IPS-NIHi7 (cell line): ENCODE measurements at regions not wholly inside any gene's neighbourhood (a gene's known extent, or its start where the extent isn't known, plus 50 kb on each side); places are given as distances from the start of the nearest gene placed in this dataset.

Experiments used
- DNase-seq: peaks from one replicate; pipeline ENCODE4 v3.0.0; 2012; ENCODE audit warnings: mixed read lengths; ENCODE audit errors: extremely low spot score

DNA sequence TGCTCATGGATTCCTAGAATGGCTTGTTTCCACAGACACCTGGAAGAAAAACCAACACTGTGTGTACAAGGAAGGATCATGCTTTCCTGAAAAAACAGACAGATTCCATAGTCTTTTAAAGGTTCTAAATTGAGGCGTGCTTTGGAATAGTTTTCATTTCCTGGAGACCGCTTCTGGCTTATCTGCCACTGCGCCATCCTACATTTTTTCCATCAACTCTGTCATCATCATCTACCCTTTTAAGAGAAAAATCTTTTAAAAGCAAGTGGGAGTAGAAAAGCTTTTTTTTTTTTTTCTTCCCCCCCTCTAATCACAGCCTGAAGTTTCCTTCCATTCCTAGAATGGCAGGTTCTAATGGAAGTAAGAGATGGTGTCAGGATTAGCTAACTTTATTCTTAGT is 379.4 kb upstream of the C2CD4B start:
- no peak for DNase-seq

DNA sequence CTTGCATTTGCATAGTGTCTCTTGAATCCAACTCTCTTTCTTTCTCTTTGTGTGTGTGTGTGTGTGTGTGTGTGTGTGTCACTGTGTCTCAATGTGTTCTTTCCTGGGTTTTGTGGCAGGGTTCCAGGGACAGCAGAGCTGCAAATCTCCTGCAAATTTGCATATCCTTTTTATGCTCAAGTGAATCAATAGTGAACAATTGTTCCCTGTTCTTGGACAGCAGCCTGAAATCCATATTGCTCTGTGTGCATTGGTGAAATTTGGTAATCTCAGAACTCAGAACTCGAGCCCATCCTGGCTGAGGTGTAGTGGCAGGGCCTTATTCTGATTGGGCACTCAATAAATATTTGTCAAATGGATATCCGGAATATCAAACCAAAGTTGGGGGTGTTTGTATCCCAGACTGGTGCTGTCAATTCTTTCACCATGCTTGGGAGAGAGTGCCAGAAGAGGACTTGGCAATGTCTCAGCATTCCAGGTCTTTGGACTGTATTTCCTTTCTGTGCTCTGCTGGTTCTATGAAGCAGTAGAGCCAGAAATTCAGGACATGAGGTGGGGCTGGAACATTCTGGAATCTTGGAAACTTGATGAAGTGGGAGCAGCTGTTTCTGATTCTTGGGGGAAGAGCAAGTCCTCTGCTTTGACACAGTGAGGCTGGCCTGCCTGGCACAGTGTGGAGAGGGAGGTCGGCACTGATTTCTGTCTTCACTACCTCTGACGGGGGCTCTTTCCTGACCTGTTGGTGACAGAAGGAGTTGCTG is 380.6 kb upstream of the C2CD4B start:
- no peak for DNase-seq

DNA sequence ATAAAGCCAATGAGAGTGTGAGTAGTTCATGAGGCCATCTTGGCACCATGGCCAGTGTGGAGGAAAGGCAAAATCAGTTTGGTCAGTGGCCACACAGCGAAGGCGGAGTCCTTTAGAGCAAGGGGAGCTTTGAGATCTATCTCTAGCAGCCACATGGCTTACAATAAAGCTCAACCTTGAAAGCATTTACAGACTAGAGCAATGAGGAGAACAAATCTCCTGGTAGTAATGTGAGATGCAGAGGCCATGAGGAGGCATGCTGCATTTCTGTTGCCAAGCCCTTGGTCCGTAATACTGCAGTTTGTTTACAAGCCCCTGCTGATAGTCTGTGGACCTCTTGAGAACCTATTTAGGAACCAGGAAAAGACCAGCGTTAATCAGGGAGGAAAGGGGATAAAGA is 381.5 kb upstream of the C2CD4B start:
- no peak for DNase-seq

DNA sequence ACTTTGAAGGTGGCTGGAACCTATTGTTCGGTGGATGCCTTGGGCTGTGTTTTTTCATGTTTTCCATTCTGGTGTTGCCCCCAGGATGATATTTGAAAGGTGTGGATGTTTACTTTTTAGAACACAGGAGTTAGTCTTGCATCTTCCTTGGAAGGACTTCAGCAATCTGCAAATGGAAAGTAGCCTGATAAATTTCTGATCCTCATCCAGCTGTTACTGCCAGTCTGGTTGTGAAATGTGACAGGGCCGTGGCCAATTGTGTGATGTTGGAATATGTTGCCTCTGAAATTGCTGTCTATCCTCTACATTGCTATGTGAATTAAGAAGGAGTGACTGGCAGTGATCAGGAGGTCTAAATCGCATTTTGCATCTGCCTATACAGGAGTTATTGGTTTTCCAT is 382.5 kb upstream of the C2CD4B start:
- DNase-seq = no peak

DNA sequence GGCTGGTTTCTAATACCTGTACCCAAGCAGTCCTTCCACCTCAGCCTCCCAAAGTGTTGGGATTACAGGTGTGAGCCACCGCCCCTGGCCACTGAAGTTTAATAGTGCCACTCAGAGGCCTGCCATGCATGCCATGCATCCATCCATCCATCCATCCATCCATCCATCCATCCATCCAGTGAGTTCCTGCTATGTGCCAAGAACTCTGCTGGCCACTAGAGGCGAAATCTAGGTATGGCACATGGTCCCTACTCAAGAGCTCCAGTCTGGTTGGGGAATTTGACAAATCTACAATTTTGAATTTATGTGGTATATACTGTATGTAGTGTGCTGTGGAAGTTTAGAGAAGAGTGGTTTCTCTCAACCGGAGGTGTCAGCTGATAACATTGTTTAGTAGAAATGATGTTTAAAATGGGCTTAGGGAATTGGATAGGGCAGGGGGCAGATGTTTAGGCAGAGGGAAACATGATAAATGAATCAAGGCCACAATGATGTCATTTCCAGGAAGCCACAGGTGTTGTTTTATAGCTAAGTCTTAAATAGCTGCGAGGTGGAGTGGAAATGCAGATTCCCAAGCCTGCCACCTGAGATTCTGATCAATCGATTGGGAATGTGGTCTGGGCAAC is 384.4 kb upstream of the C2CD4B start:
- DNase-seq = peak; percentile 54

DNA sequence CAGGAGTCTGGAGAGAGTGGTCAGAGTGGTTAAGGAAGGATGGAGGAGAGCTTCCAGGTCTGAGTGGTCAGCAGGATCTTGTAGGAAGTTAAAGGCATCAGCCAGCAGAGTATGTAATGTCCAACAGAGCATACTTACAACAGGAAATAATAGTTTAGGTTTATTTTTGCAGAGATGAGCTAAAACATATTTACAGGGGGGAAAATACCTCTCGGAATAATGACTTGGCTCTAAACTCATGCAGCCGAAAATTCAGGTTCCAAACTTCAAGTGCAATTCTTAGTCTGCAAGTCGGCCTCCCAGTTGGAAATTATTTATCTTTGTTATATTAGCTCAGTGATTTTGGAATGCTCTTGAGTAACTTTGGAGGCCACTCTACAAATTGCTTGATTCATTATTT is 385.0 kb upstream of the C2CD4B start:
- no peak for DNase-seq

DNA sequence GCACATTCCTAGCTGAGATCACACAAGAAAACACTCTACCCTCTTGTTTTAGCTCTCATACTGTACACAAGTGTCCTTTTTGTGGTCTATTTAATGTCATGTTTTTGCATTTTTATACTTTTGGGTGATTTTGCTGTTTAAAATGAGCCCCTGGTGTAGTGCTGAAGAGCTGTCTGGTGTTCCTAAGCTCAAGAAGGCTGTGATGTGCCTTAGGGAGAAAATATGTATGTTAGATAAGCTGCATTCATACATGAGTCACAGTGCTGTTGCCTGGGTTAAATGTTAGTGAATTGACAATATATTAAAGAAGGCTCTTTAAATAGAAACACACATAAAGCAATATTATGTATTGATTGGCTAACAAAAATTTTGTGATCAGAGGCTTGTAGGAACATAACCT is 387.4 kb upstream of the C2CD4B start:
- DNase-seq = no peak

DNA sequence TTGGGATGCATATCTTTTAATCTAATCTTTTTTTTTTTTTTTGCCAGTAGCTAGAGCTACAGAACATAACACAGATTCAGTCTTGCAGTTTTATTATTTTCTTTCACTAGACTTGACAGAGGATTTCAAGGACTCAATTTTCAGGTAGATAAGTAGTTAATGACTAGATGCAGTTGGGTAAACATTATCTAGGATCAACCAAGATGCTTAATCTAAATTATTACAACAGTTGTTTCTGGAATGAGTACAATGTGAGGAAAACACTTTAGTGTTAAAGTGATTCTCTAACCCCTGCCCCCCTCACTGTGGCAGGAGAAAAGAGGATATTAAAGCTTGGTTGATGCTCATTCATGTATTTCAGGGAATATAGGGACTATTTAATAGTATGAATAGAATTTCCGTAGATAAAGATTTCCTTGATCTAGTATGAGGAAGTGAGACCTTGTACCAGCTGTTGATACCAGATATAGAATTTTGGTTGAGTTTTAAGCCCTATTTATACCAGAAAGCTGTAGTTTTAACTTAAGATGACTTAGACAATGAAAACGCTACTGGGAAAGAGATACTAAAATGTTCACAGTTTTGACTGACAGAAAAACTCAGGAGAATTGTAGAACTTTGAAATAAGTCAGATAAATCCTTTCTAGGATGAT is 389.0 kb upstream of the C2CD4B start:
- no peak for DNase-seq

DNA sequence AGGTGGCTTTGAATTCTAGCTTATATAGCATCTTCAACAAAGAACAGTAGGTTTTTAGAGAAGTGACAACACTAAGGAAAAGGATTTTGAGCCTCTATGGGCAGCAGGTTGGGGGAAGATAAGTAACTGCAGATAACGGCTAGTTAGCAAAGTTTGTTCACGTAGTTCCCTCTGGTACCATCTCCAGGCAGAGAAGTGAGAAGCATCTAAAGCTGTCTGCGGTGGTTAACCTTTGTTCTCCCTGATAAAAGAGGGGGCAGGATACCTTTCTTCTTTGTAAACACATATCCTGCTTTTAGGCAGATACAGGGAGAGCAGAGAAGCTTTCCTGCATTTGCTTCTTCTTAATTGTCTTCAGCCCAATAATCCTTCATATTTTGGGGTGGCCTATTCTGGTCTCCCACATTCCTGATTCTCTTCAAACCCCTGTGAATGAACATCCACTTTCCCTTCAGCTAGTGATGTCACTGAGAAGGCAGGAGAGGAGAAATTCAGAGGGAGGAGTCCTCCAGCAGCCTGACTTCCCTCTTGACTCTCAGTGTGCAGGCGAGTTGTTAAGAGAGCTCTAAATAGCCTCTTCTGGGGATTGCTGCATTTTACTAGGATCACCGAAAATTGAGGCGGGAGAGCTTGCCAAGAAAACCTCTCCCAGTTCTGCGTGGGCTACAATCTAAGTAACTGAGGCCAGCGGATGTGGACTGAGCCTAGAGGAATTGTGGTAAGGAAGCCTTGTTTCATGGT is 393.7 kb upstream of the C2CD4B start:
- DNase-seq = peak; percentile 33

DNA sequence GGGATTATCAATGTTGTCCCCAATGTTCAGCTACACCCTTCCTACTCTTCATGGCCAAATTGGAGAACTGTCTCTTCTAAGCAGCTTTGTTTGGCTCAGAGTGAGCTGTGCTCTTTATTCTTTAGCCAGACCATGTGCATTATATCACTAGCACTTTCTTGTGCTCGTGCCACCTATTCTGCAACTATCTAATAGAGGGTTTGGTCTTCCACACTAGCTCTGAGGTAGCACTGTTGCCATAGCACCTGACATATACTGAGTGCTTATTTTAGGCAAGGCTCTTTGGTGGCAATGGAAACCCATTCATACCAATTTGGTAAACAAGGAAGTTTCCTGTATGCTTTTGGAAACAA is 394.3 kb upstream of the C2CD4B start:
- DNase-seq = no peak

DNA sequence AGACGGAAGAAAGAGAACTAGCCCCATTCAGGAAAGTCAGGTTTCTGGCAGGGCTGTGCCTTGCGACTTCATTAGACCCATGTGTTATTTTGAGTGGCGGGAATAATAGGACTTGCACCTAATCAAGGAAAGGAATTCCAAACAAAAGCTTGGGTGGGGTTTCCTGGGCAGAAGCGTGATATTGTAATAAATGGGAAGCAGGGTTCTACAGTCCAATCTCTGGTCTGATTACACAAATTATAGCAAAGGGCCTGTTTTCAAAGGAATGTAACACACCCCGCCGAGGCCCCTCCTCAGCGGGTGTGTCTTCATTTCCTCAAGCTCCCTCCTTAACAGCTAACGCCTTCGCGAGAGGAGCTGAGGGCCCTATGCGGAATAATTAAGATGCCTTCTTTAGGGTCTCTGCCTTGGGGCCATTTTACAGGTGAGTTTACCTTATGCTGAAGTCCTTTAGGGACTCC is 396.0 kb upstream of the C2CD4B start:
- peak; percentile 36 for DNase-seq

DNA sequence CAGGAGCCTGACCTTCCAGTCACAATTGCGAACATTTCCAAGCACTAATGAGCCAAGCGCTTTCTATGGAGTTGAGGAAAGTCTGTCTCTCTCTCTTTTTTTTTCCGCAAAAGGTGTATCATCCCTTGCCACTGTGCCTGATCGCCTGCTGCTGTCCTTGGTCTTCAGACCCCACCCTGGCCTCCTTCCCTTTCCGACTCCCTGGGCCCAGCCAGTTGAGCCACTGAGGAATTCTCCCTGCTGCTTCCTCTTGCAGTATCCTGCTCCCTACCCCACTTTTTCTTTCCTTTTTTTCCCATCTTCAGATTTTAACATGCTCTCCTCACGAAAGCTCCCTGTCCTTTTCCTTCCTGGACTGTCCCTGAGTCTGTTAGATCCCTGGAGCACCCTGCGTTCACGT is 396.5 kb upstream of the C2CD4B start:
- no peak for DNase-seq

DNA sequence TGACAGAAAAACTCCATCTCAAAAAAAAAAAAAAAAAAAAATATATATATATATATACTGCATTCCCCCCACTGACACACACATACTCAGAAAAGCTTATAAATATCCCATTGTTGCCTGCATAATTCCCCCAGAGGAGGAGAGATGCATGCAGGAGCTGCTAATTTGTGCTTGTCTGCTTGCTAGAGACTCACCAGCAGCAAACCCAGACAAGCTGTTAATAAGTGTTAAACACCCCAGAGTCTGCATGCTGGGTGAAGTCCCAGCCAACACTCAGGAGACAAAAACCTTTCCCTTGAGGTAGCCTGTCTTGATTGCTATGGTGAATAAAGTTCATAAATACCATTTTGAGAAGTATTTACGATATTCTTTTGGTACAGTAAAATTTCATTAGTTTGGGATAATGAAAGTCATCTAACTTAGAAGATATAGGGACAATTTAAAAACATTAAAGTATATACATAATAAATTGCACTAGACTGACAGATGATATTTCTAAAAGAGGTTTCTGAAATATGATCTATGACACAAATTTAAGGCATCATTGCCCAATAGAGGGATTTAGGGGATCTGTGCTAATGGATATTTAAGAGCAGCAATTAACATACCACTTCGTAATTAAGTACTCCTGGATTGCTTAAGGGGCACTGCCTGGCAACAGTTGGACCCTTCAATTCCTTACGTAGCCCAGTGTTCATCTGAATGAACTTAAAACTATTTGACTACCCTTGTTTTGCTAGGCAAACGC is 400.0 kb upstream of the C2CD4B start:
- DNase-seq = no peak

DNA sequence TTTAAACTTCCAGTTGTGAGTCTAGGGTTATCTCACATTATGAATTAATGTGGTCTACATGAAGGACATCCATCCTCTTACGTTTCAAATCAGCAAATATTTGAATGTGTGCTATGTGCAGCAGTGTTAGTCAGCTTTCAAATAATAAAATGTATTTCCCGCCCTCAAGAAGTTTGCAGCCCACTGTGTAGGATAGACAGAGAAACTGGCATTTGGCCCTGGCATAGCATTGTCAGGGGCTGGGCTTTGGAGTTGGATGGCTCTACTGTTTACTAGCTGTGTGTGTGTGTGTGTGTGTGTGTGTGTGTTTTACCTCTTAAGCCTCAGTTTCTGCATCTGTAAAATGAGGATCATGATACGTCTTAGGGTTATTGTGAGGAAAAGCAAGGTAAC is 400.5 kb upstream of the C2CD4B start:
- DNase-seq = no peak

DNA sequence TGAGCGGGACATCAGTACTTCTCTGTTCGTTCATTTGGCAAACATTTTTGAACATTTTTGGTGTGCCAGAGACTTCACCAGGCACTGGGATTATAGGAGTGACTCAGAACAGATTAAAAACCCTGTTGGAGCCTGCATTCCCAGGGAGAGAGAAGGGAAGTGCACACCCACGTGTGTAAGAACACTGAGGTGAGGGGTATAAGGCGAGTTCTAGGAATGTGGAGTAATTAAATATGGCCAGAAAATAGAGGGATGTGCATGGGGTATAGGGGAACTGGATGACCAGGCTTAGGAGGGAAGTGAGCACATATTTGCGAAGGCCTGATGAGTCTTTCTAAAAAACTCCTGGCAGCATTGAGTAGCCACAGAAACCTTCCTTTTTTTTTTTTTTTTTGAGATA is 401.2 kb upstream of the C2CD4B start:
- no peak for DNase-seq

DNA sequence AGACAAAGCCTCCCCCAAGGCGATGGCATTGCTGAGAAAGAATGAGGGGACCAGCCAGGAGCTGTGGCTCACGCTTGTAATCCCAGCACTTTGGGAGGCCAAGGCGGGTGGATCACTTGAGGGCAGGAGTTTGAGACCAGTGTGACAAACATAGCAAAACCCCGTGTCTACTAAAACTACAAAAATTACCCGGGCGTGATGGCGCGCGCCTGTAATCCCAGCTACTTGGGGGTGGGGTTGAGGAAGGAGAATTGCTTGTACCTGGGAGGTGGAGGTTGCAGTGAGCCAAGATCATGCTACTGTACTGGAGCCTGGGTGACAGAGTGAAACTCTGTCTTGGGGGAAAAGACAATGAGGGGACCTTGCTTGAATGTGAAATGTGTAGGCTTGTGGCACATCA is 402.4 kb upstream of the C2CD4B start:
- no peak for DNase-seq

DNA sequence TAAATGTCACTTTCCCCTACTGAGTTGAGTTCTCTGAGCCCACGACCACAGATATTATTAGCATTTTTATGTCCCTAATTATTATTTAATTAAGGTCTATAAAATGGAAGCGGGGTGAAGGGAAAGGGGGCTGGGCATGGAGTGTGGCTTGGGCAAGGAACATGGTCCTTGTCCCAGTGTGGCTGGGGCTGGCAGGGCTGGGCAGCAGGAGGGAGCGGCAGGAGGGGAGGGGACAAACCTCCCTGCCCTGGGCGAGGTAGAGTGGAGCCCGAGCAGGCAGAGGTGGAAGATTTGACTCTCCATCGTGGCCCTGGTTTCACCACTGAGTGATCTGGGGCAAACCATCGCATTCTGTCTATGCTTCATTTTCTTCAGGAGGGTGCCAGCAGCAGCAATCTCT is 402.9 kb upstream of the C2CD4B start:
- no peak for DNase-seq

DNA sequence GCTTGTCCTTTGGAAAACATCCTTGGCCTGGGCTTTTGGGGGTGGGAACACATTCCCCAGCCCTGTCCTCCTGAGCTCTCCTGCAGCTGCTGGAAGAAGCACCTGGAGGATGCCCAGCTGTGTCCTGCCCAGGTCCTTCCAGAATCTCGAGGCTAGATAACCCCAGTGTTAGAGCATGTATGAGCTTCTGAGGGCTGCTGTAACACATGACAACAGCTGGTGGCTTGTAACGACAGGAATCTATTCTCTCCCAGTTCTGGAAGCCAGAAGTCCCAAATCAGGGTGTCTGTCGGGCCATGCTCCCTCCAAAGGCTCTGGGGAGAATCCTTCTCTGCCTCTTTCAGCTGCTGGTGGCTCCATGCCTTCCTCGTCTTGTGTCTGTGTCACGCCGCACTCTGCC is 403.6 kb upstream of the C2CD4B start:
- no peak for DNase-seq

DNA sequence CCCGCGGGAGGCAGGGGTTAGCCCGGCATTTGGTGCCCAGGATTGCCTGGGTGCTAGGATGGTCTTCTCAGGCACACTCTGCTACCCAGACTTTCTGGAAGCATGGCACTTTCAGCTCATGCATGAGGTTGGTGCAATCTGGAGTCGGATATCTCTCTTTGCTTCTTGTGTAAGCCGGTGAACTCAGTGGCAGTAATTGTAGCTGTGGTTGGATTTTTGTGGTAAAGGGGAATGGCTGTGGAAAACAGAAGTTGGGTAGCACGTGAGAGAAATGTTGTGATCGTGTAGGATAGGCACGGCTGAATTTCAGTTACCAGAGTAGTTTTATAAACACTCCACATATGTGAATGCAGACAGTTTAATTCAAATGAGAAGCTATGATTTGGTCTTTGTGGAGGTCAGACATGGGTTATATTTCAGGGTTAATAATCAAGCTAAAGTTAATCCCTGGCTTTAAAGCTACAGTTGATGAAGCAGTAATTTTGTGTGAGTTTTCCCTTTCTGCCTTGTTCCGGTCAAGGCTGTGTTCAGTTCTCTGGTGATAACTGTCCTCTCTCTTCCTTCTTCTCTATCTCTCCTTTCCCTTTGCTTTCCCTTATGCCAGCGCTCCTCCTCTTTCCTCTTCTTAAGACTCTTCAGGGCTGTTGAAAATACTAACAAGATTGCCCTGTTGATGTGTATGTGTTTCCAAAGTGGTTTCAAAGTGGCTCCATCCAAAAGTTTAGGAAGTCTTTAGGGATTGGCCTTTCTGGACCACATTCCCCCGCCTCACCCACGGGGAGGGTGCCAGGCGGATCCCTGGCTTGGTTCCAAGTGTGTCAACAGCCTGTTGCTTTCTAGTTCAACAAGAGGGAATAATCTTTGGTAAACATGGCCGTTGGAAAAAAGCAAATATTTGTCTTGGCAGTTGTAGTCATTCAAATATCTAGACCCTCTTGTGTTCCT is 404.6 kb upstream of the C2CD4B start:
- DNase-seq = no peak

DNA sequence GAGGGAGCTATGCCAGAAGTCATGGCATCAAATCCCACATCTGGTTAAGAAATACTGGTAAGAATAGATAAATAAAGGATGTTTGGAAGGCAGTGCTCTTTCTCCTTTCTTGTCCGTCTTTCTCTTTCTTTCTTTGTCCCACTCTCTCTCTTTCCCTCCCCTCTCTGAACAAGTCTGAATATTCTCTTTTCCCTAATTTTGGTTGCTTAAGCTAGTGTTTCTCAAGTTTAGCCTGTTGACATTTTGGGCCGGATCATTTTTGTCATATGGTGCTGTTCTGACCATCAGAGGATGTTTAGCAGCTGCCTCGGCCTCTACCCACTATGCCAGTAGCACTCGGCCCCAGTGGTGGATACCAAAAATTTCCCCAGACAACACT is 405.3 kb upstream of the C2CD4B start:
- no peak for DNase-seq

DNA sequence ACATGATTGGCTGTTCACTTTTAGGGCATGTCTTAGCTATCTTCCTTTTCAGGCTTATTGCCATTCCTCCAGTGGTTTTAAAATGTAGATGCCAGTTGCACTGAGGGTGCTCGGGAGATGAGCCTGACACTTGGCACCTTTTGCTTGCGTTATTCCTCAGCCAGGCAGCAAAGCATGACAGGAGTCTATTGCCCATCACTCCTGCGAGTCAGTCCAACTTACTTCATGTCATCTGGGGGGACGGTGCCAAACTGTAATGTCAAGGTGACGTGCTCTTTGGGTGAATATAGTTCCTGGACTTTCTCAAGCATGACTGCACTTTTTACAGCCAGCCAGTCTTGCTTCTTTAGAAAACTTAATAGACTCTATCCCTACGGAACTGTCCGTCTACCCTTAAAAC is 406.0 kb upstream of the C2CD4B start:
- no peak for DNase-seq
